ENCODE measurements at regions not wholly inside any gene's neighbourhood (a gene's known extent, or its start where the extent isn't known, plus 50 kb on each side); places are given as distances from the start of the nearest gene placed in this dataset.

DNA sequence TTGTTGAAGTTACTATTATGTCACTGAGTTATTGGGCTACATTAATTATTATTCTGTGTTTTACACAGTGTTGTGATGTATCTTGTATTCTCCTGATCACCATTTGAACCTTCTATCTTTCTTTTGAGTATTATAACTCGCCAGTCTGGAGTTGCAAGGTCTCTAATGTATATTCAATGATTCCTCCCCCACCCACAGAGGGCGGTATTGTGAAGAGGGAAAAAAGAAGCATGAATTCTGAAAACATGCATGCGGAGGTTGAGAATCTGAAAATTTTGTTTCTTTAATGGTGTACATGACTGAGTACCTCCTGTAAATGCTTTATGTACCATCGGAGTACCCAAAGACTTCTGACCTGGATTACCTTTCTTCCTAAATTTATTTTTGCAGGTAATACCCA lies 266.6 kb downstream of the NR4A2 start:
- no peaks in the 10 kb centered on the region for H3K27me3 ChIP-seq (ENCODE audit: control insufficient read depth in 2 of 2, insufficient read depth in 2 of 2, low read length in 2 of 2)
- no peaks in the 10 kb centered on the region for H3K4me1 ChIP-seq (ENCODE audit: control insufficient read depth in 2 of 2, insufficient read depth in 2 of 2, low read length in 2 of 2)
- H3K36me3 ChIP-seq (ENCODE audit: control insufficient read depth in 2 of 2, insufficient read depth in 2 of 2, low read length in 2 of 2), result no peaks in the 10 kb centered on the region

DNA sequence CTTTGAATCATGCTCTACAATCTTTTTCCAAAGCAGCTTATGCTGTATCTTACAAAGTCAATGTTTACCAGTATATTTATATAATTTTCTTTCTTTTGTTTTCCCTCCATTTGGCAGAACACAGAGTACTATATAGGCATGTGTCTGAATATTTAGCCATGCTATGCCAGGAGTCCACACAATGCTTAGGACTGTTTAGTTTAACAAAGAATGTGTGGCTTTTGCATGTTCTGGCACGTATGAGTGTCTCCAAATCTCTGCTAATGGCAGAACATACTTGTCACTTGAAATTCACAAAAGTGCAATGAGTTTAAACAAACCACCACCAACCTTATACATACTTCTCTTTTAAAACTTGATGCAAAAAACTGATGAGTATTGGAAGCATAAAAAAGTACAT lies 268.0 kb downstream of the NR4A2 start:
- H3K4me3 ChIP-seq (ENCODE audit: low read length in 2 of 2), result no peak overlapping the region
- H3K9ac ChIP-seq (ENCODE audit: low read depth in 1 of 2, low read length in 2 of 2), result no peak overlapping the region
- no peak overlapping the region for H3K27ac ChIP-seq (ENCODE audit: low read depth in 2 of 2, low read length in 2 of 2)
- no peaks in the 10 kb centered on the region for H3K9me3 ChIP-seq (ENCODE audit: control insufficient read depth in 2 of 2, low read length in 2 of 2)
- no peaks in the 10 kb centered on the region for H3K27me3 ChIP-seq (ENCODE audit: control insufficient read depth in 2 of 2, insufficient read depth in 2 of 2, low read length in 2 of 2)
- H3K36me3 ChIP-seq (ENCODE audit: control insufficient read depth in 2 of 2, insufficient read depth in 2 of 2, low read length in 2 of 2), result no peaks in the 10 kb centered on the region
- H3K4me1 ChIP-seq (ENCODE audit: control insufficient read depth in 2 of 2, insufficient read depth in 2 of 2, low read length in 2 of 2), result no peaks in the 10 kb centered on the region

More for the DNA sequence above, 266.6 kb downstream of the NR4A2 start:
- no peak overlapping the region for H3K9ac ChIP-seq (ENCODE audit: low read depth in 1 of 2, low read length in 2 of 2)
- no peak overlapping the region for H3K4me3 ChIP-seq (ENCODE audit: low read length in 2 of 2)
- no peaks in the 10 kb centered on the region for H3K9me3 ChIP-seq (ENCODE audit: control insufficient read depth in 2 of 2, low read length in 2 of 2)
- no peak overlapping the region for H3K27ac ChIP-seq (ENCODE audit: low read depth in 2 of 2, low read length in 2 of 2)

DNA sequence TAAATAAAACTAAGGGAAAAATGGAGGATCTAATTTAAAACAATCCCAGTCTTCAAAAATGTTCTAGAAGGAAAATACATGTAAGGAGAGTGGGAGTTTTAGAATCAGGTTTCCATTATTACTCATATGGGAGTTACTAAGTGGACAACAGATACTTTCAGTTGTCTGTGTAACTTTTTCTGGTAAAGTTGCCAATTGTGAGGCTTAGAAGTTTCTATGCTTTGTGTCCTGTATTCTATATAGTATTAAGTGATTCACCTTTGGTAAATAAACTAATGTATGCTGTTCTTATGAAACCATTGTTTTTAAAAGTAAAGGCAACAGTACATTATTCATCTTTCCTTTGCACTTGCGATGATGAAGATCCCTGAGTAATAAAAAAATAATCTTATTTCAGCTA lies 274.9 kb downstream of the NR4A2 start:
- no peaks in the 10 kb centered on the region for H3K4me1 ChIP-seq (ENCODE audit: control insufficient read depth in 2 of 2, insufficient read depth in 2 of 2, low read length in 2 of 2)
- no peaks in the 10 kb centered on the region for H3K9me3 ChIP-seq (ENCODE audit: control insufficient read depth in 2 of 2, low read length in 2 of 2)
- H3K4me3 ChIP-seq (ENCODE audit: low read length in 2 of 2), result no peak overlapping the region
- no peaks in the 10 kb centered on the region for H3K36me3 ChIP-seq (ENCODE audit: control insufficient read depth in 2 of 2, insufficient read depth in 2 of 2, low read length in 2 of 2)
- no peak overlapping the region for H3K9ac ChIP-seq (ENCODE audit: low read depth in 1 of 2, low read length in 2 of 2)
- no peak overlapping the region for H3K27ac ChIP-seq (ENCODE audit: low read depth in 2 of 2, low read length in 2 of 2)
- H3K27me3 ChIP-seq (ENCODE audit: control insufficient read depth in 2 of 2, insufficient read depth in 2 of 2, low read length in 2 of 2), result no peaks in the 10 kb centered on the region

DNA sequence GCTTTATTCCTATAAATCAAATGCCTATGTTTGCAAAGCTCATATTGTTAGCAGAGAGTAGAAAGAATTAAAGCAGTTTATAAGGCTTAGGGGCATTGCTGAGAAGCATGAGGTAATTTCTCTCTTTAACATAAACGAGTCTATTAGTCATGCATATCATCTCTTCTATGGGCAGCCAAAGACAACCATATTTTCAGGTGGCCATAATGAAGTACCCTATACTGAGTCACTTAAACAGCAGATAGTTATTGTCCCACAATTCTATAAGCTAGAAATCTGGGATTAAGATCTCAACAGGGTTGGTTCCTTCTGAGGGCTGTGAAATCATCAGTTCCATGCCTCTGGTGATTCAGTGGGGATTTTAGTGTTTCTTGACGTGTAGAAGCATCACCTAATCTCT lies 277.5 kb downstream of the NR4A2 start:
- H3K27ac ChIP-seq (ENCODE audit: low read depth in 2 of 2, low read length in 2 of 2), result no peak overlapping the region
- no peaks in the 10 kb centered on the region for H3K36me3 ChIP-seq (ENCODE audit: control insufficient read depth in 2 of 2, insufficient read depth in 2 of 2, low read length in 2 of 2)
- no peak overlapping the region for H3K4me3 ChIP-seq (ENCODE audit: low read length in 2 of 2)
- no peaks in the 10 kb centered on the region for H3K9me3 ChIP-seq (ENCODE audit: control insufficient read depth in 2 of 2, low read length in 2 of 2)
- no peaks in the 10 kb centered on the region for H3K27me3 ChIP-seq (ENCODE audit: control insufficient read depth in 2 of 2, insufficient read depth in 2 of 2, low read length in 2 of 2)
- H3K9ac ChIP-seq (ENCODE audit: low read depth in 1 of 2, low read length in 2 of 2), result no peak overlapping the region
- H3K4me1 ChIP-seq (ENCODE audit: control insufficient read depth in 2 of 2, insufficient read depth in 2 of 2, low read length in 2 of 2), result no peaks in the 10 kb centered on the region

DNA sequence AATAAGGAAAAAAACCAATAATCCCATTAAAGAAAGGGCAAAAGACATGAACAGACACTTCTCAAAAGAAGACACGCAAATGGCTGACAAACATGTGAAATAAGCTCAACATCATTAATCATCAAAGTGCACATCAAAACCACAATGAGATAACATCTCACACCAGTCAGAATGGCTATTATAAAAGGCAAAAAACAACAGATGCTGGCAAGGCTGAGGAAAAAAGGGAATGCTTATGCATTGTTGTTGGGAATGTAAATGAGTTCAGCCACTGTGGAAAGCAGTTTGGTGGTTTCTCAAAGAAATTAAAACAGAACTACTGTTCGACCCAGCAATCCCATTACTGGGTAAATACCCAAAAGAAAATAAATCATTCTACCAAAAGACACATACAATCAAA lies 285.6 kb downstream of the NR4A2 start:
- Histone ChIP-seq H3K27me3 (ENCODE audit: control insufficient read depth in 2 of 2, insufficient read depth in 2 of 2, low read length in 2 of 2) (no peaks in the 10 kb centered on the region), H3K4me1 (ENCODE audit: control insufficient read depth in 2 of 2, insufficient read depth in 2 of 2, low read length in 2 of 2) (no peaks in the 10 kb centered on the region), H3K27ac (ENCODE audit: low read depth in 2 of 2, low read length in 2 of 2) (no peak overlapping the region), H3K9ac (ENCODE audit: low read depth in 1 of 2, low read length in 2 of 2) (no peak overlapping the region), H3K9me3 (ENCODE audit: control insufficient read depth in 2 of 2, low read length in 2 of 2) (no peaks in the 10 kb centered on the region), H3K4me3 (ENCODE audit: low read length in 2 of 2) (no peak overlapping the region), H3K36me3 (ENCODE audit: control insufficient read depth in 2 of 2, insufficient read depth in 2 of 2, low read length in 2 of 2) (no peaks in the 10 kb centered on the region)

DNA sequence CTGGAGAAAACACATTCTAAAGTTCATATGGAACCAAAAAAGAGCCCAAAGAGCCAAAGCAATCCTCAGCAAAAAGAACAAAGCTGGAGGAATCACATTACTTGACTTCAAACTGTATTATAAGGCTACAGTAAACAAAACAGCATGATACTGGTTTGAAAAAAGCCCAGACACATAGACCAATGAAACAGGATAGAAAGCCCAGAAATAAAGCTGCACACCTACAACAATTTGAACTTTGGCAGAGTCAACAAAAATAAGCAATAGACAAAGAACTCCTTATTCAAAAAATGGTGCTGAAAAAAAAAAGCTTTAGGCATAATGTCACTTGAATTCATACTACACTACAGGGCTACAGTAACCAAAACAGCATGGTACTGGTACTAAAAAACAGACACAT lies 289.6 kb downstream of the NR4A2 start:
- H3K4me3 ChIP-seq (ENCODE audit: low read length in 2 of 2), result no peak overlapping the region
- no peak overlapping the region for H3K9ac ChIP-seq (ENCODE audit: low read depth in 1 of 2, low read length in 2 of 2)
- H3K36me3 ChIP-seq (ENCODE audit: control insufficient read depth in 2 of 2, insufficient read depth in 2 of 2, low read length in 2 of 2), result no peaks in the 10 kb centered on the region
- no peaks in the 10 kb centered on the region for H3K4me1 ChIP-seq (ENCODE audit: control insufficient read depth in 2 of 2, insufficient read depth in 2 of 2, low read length in 2 of 2)
- H3K27me3 ChIP-seq (ENCODE audit: control insufficient read depth in 2 of 2, insufficient read depth in 2 of 2, low read length in 2 of 2), result no peaks in the 10 kb centered on the region
- H3K27ac ChIP-seq (ENCODE audit: low read depth in 2 of 2, low read length in 2 of 2), result no peak overlapping the region
- H3K9me3 ChIP-seq (ENCODE audit: control insufficient read depth in 2 of 2, low read length in 2 of 2), result no peaks in the 10 kb centered on the region

DNA sequence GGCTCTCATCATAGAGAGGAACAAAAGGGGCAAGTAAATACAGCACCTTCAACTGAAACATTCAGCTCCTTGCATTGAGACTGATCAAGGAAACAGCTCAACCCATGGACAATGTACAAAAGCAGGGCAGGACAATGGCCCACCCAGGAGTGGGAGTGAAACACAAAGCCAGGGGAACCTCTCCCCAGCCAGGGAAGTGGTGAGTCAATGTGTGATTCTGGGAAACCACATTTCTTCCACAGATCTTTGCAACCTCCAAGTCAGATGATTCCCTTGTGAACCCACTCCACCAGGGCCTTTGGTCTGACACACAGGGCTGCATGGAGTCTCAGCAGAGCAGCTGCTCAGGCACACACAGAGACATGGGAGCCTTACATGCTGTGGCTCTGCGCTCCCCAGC lies 294.5 kb downstream of the NR4A2 start:
- no peak overlapping the region for H3K9ac ChIP-seq (ENCODE audit: low read depth in 1 of 2, low read length in 2 of 2)
- H3K4me3 ChIP-seq (ENCODE audit: low read length in 2 of 2), result no peak overlapping the region
- no peaks in the 10 kb centered on the region for H3K4me1 ChIP-seq (ENCODE audit: control insufficient read depth in 2 of 2, insufficient read depth in 2 of 2, low read length in 2 of 2)
- no peak overlapping the region for H3K27ac ChIP-seq (ENCODE audit: low read depth in 2 of 2, low read length in 2 of 2)
- H3K36me3 ChIP-seq (ENCODE audit: control insufficient read depth in 2 of 2, insufficient read depth in 2 of 2, low read length in 2 of 2), result no peaks in the 10 kb centered on the region
- H3K27me3 ChIP-seq (ENCODE audit: control insufficient read depth in 2 of 2, insufficient read depth in 2 of 2, low read length in 2 of 2), result no peaks in the 10 kb centered on the region
- no peaks in the 10 kb centered on the region for H3K9me3 ChIP-seq (ENCODE audit: control insufficient read depth in 2 of 2, low read length in 2 of 2)

DNA sequence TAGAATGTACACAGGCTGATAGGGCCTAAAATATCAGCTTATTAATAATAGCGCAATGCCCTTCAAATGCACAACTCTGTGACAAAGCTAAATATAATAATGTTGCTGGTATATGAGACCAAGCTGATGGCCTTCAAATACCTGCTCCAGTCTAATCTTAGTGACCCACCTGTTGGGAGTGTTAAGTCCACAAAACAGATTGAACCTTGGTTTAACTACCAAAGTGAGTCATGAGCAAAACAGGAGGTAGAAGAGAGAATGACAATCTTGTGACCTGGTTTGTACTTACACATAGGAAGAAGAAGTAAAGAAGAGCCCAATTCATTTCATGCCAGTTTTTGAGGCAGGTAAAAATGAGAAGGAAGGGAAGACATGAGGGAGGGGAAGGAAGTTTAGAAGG lies 295.0 kb downstream of the NR4A2 start:
- Histone ChIP-seq H3K9me3 (ENCODE audit: control insufficient read depth in 2 of 2, low read length in 2 of 2) (no peaks in the 10 kb centered on the region), H3K4me3 (ENCODE audit: low read length in 2 of 2) (no peak overlapping the region), H3K36me3 (ENCODE audit: control insufficient read depth in 2 of 2, insufficient read depth in 2 of 2, low read length in 2 of 2) (no peaks in the 10 kb centered on the region), H3K9ac (ENCODE audit: low read depth in 1 of 2, low read length in 2 of 2) (no peak overlapping the region), H3K4me1 (ENCODE audit: control insufficient read depth in 2 of 2, insufficient read depth in 2 of 2, low read length in 2 of 2) (no peaks in the 10 kb centered on the region), H3K27ac (ENCODE audit: low read depth in 2 of 2, low read length in 2 of 2) (no peak overlapping the region), H3K27me3 (ENCODE audit: control insufficient read depth in 2 of 2, insufficient read depth in 2 of 2, low read length in 2 of 2) (no peaks in the 10 kb centered on the region)

DNA sequence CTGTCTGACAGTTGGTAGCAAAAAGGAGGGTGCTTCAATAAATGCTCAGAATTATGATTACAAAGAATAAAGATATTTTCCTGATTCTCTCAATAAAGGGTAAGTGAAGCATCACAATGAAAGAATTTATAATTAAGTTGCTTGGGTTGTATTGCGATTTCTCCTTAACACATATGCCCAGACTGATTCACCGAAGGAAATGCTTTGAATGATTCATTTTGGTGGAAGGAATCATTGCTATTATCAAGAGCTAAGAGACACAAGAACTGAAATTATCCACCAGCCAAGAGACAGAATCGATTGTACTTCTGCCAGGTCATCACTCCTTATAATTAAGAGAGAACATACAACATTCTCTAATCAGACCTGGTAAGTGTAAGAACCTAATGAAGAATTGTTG lies 301.4 kb downstream of the NR4A2 start:
- no peaks in the 10 kb centered on the region for H3K9me3 ChIP-seq (ENCODE audit: control insufficient read depth in 2 of 2, low read length in 2 of 2)
- no peaks in the 10 kb centered on the region for H3K36me3 ChIP-seq (ENCODE audit: control insufficient read depth in 2 of 2, insufficient read depth in 2 of 2, low read length in 2 of 2)
- no peaks in the 10 kb centered on the region for H3K27me3 ChIP-seq (ENCODE audit: control insufficient read depth in 2 of 2, insufficient read depth in 2 of 2, low read length in 2 of 2)
- H3K4me1 ChIP-seq (ENCODE audit: control insufficient read depth in 2 of 2, insufficient read depth in 2 of 2, low read length in 2 of 2), result no peaks in the 10 kb centered on the region
- no peak overlapping the region for H3K9ac ChIP-seq (ENCODE audit: low read depth in 1 of 2, low read length in 2 of 2)
- no peak overlapping the region for H3K4me3 ChIP-seq (ENCODE audit: low read length in 2 of 2)
- no peak overlapping the region for H3K27ac ChIP-seq (ENCODE audit: low read depth in 2 of 2, low read length in 2 of 2)

DNA sequence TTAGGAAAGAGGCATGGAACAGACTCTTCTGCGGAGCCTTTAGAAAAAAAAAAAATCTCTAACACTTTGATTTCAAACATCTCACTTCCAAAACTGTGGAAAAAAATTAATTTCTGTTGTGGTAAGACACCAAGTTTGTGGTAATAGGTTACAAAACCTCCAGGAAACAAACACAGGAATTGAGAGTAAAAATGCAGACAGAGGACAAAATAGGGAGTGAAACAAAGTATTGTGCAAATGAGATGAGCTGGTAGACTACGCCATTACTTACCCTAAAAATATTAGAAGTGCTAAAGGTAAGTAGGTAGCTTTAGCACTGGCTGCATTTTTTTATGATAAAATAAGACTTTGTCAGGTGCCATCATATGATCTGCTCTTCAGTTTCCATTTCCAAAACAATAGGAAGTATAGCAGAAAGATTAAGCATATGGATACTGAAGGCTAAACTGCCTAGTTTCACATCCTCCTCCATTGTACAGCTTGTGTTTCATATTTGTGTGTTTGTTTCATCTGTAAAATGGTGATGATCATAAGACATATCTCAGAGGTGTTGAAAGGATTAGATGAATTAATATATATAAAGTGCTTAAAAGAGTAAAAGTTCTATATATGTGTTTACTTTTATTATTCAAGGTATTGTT lies 309.2 kb downstream of the NR4A2 start:
- H3K4me1 ChIP-seq (ENCODE audit: control insufficient read depth in 2 of 2, insufficient read depth in 2 of 2, low read length in 2 of 2), result peaks cover 0 to 3% of the 10 kb centered on the region in 2 donors

More for the DNA sequence above, 309.2 kb downstream of the NR4A2 start:
- H3K9ac ChIP-seq (ENCODE audit: low read depth in 1 of 2, low read length in 2 of 2), result no peak overlapping the region
- H3K9me3 ChIP-seq (ENCODE audit: control insufficient read depth in 2 of 2, low read length in 2 of 2), result no peaks in the 10 kb centered on the region
- H3K36me3 ChIP-seq (ENCODE audit: control insufficient read depth in 2 of 2, insufficient read depth in 2 of 2, low read length in 2 of 2), result no peaks in the 10 kb centered on the region
- H3K27ac ChIP-seq (ENCODE audit: low read depth in 2 of 2, low read length in 2 of 2), result no peak overlapping the region
- H3K27me3 ChIP-seq (ENCODE audit: control insufficient read depth in 2 of 2, insufficient read depth in 2 of 2, low read length in 2 of 2), result no peaks in the 10 kb centered on the region
- no peak overlapping the region for H3K4me3 ChIP-seq (ENCODE audit: low read length in 2 of 2)

All from mucosa of rectum (tissue), 2 donors.